Osteocyte (in vitro differentiated cells): ENCODE measurements at regions not wholly inside any gene's neighbourhood (a gene's known extent, or its start where the extent isn't known, plus 50 kb on each side); places are given as distances from the start of the nearest gene placed in this dataset.

Source experiments
- DNase-seq: peaks from one replicate; pipeline ENCODE4 v3.0.0; 2021; ENCODE audit warnings: mixed read lengths; ENCODE audit not compliant: unreplicated experiment; ENCODE audit errors: extremely low spot score
- H3K27ac Mint-ChIP-seq: one replicate; pipeline ENCODE4 v1.8.0; 2021; ENCODE audit warnings: mild to moderate bottlenecking, mixed read lengths; ENCODE audit not compliant: unreplicated experiment
- H3K27me3 Mint-ChIP-seq: one replicate; pipeline ENCODE4 v1.8.0; 2021; ENCODE audit warnings: mixed read lengths; ENCODE audit not compliant: unreplicated experiment
- H3K36me3 Mint-ChIP-seq: one replicate; pipeline ENCODE4 v1.8.0; 2021; ENCODE audit warnings: mixed read lengths; ENCODE audit not compliant: unreplicated experiment
- H3K4me1 Mint-ChIP-seq: one replicate; pipeline ENCODE4 v1.8.0; 2021; ENCODE audit warnings: mixed read lengths; ENCODE audit not compliant: unreplicated experiment
- H3K4me3 Mint-ChIP-seq: one replicate; pipeline ENCODE4 v1.8.0; 2021; ENCODE audit warnings: mild to moderate bottlenecking, moderate library complexity, mixed read lengths; ENCODE audit not compliant: unreplicated experiment
- H3K9me3 Mint-ChIP-seq: one replicate; pipeline ENCODE4 v1.8.0; 2021; ENCODE audit warnings: mixed read lengths; ENCODE audit not compliant: unreplicated experiment
- TF ChIP-seq, protein P1 (sequence below): fragments of 200-600 bp; sonication (generic); IDR thresholded peaks from 2 replicates; pipeline ENCODE4 v1.5.0; 2021; ENCODE audit warnings: antibody characterized with exemption, mild to moderate bottlenecking, moderate library complexity

- Mint-ChIP-seq H3K4me3 (no peak overlapping the region), H3K27ac (no peak overlapping the region), H3K4me1 (no peaks in the 10 kb centered on the region), H3K9me3 (no peaks in the 10 kb centered on the region), H3K36me3 (no peaks in the 10 kb centered on the region), H3K27me3 (peaks cover 16% of the 10 kb centered on the region)
- no peak for DNase-seq
- TF ChIP-seq, protein P1, sequence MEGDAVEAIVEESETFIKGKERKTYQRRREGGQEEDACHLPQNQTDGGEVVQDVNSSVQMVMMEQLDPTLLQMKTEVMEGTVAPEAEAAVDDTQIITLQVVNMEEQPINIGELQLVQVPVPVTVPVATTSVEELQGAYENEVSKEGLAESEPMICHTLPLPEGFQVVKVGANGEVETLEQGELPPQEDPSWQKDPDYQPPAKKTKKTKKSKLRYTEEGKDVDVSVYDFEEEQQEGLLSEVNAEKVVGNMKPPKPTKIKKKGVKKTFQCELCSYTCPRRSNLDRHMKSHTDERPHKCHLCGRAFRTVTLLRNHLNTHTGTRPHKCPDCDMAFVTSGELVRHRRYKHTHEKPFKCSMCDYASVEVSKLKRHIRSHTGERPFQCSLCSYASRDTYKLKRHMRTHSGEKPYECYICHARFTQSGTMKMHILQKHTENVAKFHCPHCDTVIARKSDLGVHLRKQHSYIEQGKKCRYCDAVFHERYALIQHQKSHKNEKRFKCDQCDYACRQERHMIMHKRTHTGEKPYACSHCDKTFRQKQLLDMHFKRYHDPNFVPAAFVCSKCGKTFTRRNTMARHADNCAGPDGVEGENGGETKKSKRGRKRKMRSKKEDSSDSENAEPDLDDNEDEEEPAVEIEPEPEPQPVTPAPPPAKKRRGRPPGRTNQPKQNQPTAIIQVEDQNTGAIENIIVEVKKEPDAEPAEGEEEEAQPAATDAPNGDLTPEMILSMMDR, result no peak
Observed at GRCh38 chr1:223035724-223036478, 107.1 kb downstream of the TLR5 start.

DNA sequence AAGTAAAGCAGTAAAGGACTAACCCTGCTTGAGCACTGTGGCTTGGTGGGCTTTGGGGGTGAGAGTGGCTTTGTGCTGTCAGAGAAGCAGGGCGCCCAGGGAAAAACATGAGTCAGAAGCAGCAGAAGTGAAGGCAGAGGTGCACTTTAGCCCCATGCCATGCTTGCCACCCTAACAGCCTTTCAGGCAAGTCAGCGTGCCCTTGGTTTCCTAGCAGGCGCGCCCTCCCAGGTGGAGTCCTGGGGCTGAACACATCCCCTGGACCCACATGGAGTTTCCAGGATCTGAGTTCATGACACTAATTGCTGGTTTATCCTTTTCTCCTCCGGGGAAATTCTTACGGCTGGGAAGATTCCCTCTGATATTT, 106.6 kb downstream of the TLR5 start:
- peak; percentile 68 for DNase-seq
- peaks cover 14% of the 10 kb centered on the region for H3K27me3 Mint-ChIP-seq
- H3K27ac Mint-ChIP-seq, result no peak overlapping the region
- no peaks in the 10 kb centered on the region for H3K36me3 Mint-ChIP-seq
- no peak overlapping the region for H3K4me3 Mint-ChIP-seq
- no peaks in the 10 kb centered on the region for H3K9me3 Mint-ChIP-seq
- no peaks in the 10 kb centered on the region for H3K4me1 Mint-ChIP-seq
- TF ChIP-seq, protein P1, result no peak

DNA sequence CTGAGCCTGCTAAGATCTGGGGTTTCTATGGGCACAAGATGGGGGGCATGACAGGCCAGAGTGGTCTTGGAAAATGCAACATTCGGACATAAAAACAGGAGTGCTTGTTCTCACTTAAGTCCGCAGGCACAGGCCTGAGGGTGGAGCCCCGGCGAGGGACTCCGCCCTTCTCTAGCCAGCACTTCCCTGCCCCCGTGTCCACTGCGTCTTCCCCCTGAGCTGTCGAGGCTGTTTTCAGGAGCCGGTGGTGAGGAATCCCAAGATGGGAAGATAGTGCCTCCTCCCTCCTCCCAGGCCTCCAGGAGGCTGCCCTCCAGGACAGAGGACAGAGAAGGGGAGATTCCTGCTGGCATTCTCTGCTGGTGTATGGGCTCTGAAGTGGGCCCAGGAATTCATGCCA, 105.2 kb downstream of the TLR5 start:
- Mint-ChIP-seq H3K27ac (no peak overlapping the region), H3K4me1 (no peaks in the 10 kb centered on the region), H3K4me3 (no peak overlapping the region), H3K36me3 (no peaks in the 10 kb centered on the region), H3K9me3 (no peaks in the 10 kb centered on the region), H3K27me3 (peaks cover 14% of the 10 kb centered on the region)
- DNase-seq, result no peak
- TF ChIP-seq, protein P1, result no peak

GRCh38 chr1:223038288-223039006, 104.6 kb downstream of the TLR5 start:
- H3K4me3 Mint-ChIP-seq, result no peak overlapping the region
- no peaks in the 10 kb centered on the region for H3K4me1 Mint-ChIP-seq
- DNase-seq, result no peak
- no peaks in the 10 kb centered on the region for H3K9me3 Mint-ChIP-seq
- no peaks in the 10 kb centered on the region for H3K36me3 Mint-ChIP-seq
- TF ChIP-seq, protein P1, result no peak
- no peak overlapping the region for H3K27ac Mint-ChIP-seq
- peaks cover 14% of the 10 kb centered on the region for H3K27me3 Mint-ChIP-seq

GRCh38 chr1:223039990-223040389, 103.1 kb downstream of the TLR5 start:
- no peak overlapping the region for H3K4me3 Mint-ChIP-seq
- no peaks in the 10 kb centered on the region for H3K36me3 Mint-ChIP-seq
- TF ChIP-seq, protein P1, result no peak
- no peak for DNase-seq
- no peaks in the 10 kb centered on the region for H3K4me1 Mint-ChIP-seq
- H3K9me3 Mint-ChIP-seq, result peaks cover 3% of the 10 kb centered on the region
- H3K27me3 Mint-ChIP-seq, result peaks cover 14% of the 10 kb centered on the region
- no peak overlapping the region for H3K27ac Mint-ChIP-seq
